Thyroid gland (tissue), 4 donors: ENCODE measurements at regions not wholly inside any gene's neighbourhood (a gene's known extent, or its start where the extent isn't known, plus 50 kb on each side); places are given as distances from the start of the nearest gene placed in this dataset.

Experiments
- CTCF ChIP-seq, 6 experiments: fragments of 200-600 bp in 3 of 6; fragments of 450-650 bp in 3 of 6; sonication (generic) in 3 of 6; IDR thresholded peaks; one replicate each; pipeline ENCODE4 v1.5.1; 2016 to 2019; ENCODE audit warnings: antibody characterized with exemption in 6 of 6, mild to moderate bottlenecking in 2 of 6, inconsistent platforms in 1 of 6, moderate library complexity in 1 of 6
- POLR2A ChIP-seq, 2 donors: fragments of 450-650 bp; IDR thresholded peaks; one replicate each; pipeline ENCODE4 v1.6.1; 2017; ENCODE audit warnings: antibody characterized with exemption in 2 of 2, mild to moderate bottlenecking in 2 of 2, moderate library complexity in 1 of 2

DNA sequence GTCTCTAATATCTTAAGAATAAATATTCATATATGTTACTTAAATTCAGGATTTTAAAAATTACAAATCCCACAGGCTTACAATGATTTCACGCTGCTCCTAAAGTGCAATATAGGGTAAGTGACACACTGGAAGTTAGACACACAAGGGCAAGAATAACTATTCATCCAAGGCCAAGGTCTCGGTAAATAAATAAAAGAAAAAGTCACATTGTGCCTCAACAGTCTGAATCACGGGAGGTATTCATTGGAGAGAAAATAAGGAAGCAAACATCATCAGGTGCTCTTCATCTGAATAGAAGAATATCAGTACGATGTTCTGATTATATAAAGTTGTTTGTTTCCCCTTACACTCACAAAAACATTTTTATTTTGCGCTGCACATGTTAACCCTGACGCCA lies 820.2 kb downstream of the TRIB2 start:
- TF ChIP-seq CTCF (IDR thresholded peaks at IDR 0.05), result no peak
- no peak for TF ChIP-seq POLR2A (IDR thresholded peaks at IDR 0.05)
